GM10248 (cell line): ENCODE measurements at regions not wholly inside any gene's neighbourhood (a gene's known extent, or its start where the extent isn't known, plus 50 kb on each side); places are given as distances from the start of the nearest gene placed in this dataset.

ENCODE experiments used
- CTCF ChIA-PET: fragments of 300-600 bp; sonication (Branson Sonifier 250); formaldehyde crosslinking; extraction: SDS; loops from one replicate; lab custom pipeline; 2021; ENCODE audit warnings: antibody characterized with exemption; lab: Yijun Ruan, JAX
- POLR2A ChIA-PET: fragments of 350-650 bp; sonication (Branson Sonifier 250); formaldehyde crosslinking; extraction: SDS; loops from one replicate; lab custom pipeline; 2020; ENCODE audit warnings: antibody characterized with exemption; lab: Yijun Ruan, JAX
- DNase-seq: peaks from one replicate; pipeline ENCODE4 v3.0.0; 2012; ENCODE audit errors: extremely low spot score
- CTCF ChIP-seq: IDR thresholded peaks from 2 replicates; pipeline ENCODE4 v1.5.1; 2012; ENCODE audit warnings: mild to moderate bottlenecking, low read depth; ENCODE audit errors: extremely low read depth, missing control alignments, control extremely low read depth

DNA sequence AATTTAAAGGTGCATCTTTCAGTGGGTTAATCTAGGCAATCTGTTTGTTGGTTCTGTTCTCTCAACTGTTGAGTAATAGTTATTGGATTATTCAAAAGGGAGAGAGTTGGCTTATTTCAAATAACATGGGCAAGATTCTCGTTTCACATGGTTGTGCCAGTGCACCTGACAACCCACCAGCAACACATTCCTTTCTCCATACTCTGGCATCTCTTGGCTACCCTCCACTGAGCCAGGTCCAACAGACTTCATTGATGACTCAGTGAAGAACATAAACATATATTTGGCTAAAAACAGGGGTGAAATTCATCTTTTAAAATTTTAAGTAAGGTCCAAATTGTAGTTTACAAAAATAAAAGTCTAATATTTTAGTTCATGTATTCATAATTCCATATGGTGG lies 967.2 kb downstream of the RPA4 start:
- TF ChIP-seq CTCF, result no peak
- ChIA-PET CTCF (no interaction called here), POLR2A (no interaction called here)
- no peak for DNase-seq

GRCh38 chrX:97854086-97854485 lies 970.4 kb downstream of the RPA4 start:
- ChIA-PET CTCF (no interaction called here), POLR2A (no interaction called here)
- DNase-seq, result no peak
- no peak for TF ChIP-seq CTCF

DNA sequence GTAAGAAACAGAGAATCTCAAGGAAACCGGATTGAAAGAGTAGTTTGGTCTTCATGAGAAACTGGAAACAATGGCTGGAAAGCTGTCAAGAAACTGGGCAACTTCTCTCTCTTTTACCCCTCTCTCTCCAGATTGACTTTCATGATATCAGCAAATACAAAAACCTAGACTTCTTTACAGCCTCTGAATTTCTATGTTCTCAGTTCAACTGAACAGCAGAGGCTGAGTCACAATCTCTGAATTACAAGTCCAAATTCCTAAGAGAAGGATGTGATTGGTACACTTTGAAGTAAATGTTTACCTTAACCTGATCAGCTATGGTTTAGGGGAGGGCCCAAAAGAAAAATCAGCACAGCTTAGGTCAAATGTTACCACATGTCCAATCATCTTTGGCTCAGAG lies 974.9 kb downstream of the RPA4 start:
- TF ChIP-seq CTCF, result no peak
- CTCF ChIA-PET, result no interaction called here
- DNase-seq, result no peak
- POLR2A ChIA-PET, result no interaction called here

GRCh38 chrX:97860226-97860625 lies 976.5 kb downstream of the RPA4 start:
- CTCF ChIA-PET, result no interaction called here

GRCh38 chrX:97863261-97863660 lies 979.6 kb downstream of the RPA4 start:
- POLR2A ChIA-PET, result no interaction called here
- no peak for DNase-seq
- CTCF ChIA-PET, result interaction anchor here (0.7 kb wide), 1 partner anchor 9 kb away, joined by 3 read pairs; no protein-coding TSS in a partner anchor
- TF ChIP-seq CTCF, result no peak

More at GRCh38 chrX:97860226-97860625, 976.5 kb downstream of the RPA4 start:
- DNase-seq, result no peak
- POLR2A ChIA-PET, result no interaction called here
- no peak for TF ChIP-seq CTCF

GRCh38 chrX:97867266-97867665 lies 983.6 kb downstream of the RPA4 start:
- DNase-seq, result no peak
- ChIA-PET POLR2A (no interaction called here), CTCF (no interaction called here)
- no peak for TF ChIP-seq CTCF

- ChIA-PET CTCF (no interaction called here), POLR2A (no interaction called here)
- TF ChIP-seq CTCF, result no peak
- DNase-seq, result no peak
These were observed 993.1 kb downstream of the RPA4 start for GRCh38 chrX:97876697-97877407.
